HUDEP-2 (cell line): ENCODE measurements at regions not wholly inside any gene's neighbourhood (a gene's known extent, or its start where the extent isn't known, plus 50 kb on each side); places are given as distances from the start of the nearest gene placed in this dataset.
A peak's percentile ranks its signal among the peaks of the same experiment; 100 is the strongest.
"Not testable (repeated sequence)": the region's sequence is repeated elsewhere in the genome, so short reads cannot be mapped to it uniquely, and the experiment has no call there.

ENCODE experiments used
- DNase-seq, 76 experiments: peaks; one replicate each; lab custom pipeline; 2025; ENCODE audit not compliant: unreplicated experiment in 76 of 76; lab: John Stamatoyannopoulos, UW

GRCh38 chr12:28059668-28060067, 87.1 kb upstream of the PTHLH start:
- DNase-seq = no peak

GRCh38 chr12:28060871-28061270, 88.3 kb upstream of the PTHLH start:
- DNase-seq = no peak

- DNase-seq = no peak
These were observed 90.9 kb upstream of the PTHLH start for GRCh38 chr12:28063355-28063880.

GRCh38 chr12:28065374-28065773, 92.8 kb upstream of the PTHLH start:
- DNase-seq = no peak

DNA sequence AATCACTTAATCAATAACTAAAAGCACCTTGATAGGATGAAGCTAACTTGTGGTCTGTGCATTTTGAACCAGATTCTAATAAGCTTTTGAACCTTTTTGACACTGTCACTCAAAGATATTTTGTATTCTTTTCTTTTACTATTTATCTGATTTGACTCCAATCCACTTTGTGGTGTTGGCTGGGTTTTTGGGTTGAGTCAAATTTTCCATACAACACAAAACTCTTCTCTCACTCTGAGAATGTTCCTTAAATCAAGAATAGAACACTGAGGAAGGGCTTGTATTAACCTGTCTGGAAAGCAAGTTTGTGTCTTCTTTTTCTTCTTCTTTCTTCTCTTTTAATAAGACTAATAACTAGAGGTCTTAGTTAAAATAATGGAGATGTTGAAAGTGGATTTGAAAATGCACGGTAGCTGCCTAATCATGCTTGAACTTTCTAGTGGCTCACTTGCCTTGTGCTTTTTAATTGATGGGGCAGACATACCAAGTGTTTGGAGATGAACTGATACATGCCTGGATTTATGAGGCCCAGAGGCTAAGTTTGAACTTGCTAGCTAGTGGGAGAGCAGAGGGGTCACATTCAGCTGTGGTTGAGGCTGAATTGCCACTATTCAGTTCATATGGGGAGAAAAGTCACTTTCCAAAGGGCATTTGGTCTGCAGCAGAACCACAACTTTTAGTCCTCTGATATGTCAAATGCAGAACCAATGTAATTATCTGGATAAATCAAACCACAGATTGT, 93.5 kb upstream of the PTHLH start:
- peak in 10 of 76 experiments; percentile 2 to 36 (median 11) for DNase-seq

DNA sequence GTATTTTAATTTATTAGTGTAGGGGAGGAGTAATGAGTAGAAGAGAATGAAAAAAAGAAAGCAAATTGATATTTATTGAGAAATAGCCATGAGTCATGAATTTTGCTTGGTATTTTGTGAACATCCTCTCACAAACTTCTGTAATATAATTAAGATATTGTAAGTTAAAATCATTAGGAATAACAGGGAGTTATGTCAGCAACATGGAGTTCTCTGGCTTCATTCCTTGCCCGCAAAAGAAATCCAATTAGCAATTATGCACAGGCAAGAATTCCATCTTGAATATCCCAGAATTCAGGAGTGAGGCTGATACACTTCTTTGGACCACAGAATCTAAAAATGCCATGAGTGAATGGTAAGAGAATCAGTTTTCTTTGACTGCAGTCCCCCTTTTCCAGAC, 94.3 kb upstream of the PTHLH start:
- no peak for DNase-seq

GRCh38 chr12:28068467-28068866, 95.9 kb upstream of the PTHLH start:
- DNase-seq = no peak

DNA sequence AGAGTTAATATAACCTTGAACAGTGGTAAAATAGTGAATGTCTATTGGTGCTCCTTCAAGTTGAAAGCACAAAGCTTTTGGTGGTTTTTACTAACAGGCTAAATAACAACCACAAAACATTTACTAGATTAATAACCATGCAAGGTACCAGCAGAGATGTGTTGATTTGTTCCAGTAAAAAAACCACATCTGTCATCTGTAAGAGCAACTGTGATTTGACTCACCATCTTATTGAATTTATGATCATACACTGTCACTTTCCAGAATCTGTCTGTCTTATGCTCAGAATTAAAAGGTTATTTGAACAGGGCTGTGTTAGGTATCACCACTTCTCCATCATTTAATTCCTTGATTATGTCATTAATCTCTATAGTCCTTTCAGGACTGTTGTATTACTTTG, 107.0 kb upstream of the PTHLH start:
- no peak for DNase-seq

DNA sequence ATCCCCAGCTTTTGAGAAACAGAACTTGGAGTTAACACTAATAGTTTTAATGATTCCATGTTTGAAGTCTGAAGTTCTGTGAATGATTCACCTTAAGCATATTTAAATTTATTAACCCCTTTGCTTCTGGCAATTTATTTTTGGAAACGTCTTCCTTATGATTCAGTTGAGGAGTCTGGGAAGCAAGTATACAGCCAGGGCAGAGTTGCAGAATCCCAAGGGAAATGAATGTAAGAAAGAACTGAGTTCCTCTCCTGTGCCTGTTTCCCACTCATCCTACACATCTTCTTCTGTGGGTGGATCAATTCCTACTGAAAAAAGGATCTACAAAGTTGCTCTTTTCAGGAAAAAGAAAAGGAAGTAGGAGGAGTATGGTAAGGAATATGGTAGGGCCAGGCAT, 108.2 kb upstream of the CCDC91 start:
- DNase-seq = no peak

DNA sequence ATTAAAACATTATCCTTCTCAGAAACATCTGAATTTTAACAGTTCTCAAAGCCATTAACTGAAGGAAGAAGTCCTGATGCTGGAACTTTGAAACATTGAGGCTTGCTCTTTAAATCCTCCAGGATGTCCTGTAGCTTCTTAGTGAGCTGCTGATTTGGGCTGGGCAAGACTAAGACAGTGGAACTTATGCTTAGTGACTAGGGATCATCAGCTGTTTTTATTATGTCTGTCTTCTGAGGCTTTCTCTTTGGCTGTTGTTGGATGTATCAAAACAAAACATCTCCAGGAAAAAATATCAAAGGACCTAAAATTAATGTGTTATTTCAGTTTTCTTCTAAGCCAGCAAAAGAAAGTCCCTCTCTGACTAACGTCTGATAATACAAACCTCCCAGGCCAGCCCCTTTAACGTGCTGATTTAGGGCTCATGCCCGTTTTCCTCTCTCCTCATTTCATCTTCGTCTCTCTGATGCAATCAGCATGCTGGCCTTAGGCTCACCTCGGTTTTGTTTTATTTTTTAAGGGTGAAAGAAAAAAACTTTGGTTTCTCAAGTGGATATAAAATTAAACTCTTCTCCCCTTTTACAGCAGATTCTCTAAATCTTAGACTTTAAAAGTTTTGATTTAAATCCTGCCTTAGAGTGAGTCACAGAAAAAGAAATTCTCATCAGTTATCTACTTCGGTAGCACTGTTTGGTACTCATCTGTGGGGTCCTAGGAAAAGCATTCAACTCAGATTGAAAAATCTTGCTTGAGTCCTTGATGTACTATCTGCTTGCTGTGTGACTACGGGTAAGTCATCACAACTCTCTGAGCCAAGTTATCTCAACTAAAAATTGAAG, 106.2 kb upstream of the CCDC91 start:
- DNase-seq = no peak

GRCh38 chr12:28086521-28087155, 103.6 kb upstream of the CCDC91 start:
- DNase-seq = no peak

DNA sequence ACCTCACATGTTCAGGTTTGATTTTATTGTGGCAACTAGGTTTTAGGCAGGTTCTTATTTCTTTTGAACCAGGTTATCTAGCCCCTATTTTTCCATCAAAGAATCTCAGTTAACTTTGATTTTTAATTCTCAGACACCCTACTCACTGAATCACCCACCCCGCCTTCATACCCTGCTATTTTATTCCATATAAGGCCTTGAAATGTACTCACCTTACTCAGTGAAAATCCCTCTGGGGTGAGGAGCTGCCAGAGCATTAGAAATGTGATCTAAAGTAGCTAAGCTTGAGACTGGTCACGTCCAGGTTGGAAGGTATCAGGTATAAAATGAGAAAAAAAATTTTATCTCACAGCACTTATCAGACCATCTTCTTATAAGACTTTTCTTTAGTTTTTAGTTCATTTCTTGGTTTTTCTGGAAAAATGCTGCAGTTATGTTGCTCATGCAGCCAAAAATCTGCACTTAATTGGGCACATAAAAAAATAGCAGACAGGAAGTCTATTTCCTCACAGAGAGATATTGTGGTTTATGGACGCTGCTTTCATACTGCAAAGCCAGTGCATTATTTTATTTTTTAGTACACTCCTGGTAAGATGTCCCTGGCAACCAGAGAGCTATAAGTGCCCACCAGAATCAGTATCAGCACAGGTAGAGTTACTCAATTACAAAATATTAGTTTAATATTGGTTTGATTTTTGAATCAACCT, 101.5 kb upstream of the CCDC91 start:
- no peak for DNase-seq

GRCh38 chr12:28089338-28089737, 100.9 kb upstream of the CCDC91 start:
- no peak for DNase-seq

DNA sequence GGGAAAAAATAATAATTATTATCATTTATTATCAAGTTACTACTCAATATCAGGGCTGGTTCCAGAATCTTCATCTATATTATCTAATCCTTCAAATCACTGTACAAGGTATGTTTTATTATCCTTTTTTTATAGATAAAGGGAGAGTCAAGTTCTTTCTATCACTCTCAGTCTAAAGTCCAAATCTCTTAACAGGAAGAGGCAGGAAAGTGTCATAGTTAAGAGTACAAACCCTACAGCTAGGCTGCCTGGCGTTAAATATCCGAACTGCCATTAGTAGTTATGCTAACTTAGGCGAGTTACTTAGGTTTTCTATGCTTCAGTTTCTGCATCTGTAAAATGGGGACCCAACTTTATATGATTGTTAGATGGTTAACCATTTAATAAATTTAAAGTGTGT, 99.4 kb upstream of the CCDC91 start:
- DNase-seq = no peak

- DNase-seq = no peak
These were observed 97.9 kb upstream of the CCDC91 start for GRCh38 chr12:28092396-28092795.

DNA sequence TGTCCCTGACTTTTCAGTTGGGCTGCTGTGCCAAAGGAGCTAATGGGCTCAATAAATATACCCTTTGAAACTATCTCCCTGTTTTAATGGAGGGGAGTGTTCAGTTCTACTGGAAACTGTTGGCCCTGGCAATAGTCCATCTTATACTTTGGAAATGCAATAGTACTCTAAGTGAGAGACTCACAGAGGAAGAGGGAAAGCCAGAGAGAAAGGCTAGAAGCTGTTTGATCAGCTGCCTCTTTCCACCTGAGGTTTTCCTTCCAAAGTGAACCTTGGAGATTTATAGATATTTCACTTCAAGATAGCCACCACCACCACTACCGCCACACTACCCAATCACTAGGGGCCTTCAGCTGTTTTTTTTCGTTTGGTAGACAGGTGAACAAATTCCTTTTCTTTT, 93.6 kb upstream of the CCDC91 start:
- no peak for DNase-seq

DNA sequence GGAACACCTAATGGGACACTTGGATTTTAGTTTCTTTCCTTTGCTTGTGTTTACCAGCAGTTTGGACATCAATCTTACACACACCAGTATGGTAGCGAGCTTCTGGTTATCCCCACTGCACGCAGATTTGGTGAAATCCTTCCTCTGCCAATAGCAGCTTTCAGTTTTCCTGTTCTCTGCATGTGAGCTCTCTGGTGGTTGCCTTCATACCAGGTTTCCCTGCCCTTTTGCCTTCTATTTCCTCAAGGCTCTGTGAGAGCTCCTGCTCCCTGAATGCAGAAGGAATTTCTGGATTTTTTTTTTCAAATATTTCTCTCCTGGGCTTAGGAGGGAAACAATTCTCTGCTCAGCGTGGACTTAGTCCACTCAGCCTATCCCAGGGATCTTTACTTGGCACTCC, 93.0 kb upstream of the CCDC91 start:
- no peak for DNase-seq

DNA sequence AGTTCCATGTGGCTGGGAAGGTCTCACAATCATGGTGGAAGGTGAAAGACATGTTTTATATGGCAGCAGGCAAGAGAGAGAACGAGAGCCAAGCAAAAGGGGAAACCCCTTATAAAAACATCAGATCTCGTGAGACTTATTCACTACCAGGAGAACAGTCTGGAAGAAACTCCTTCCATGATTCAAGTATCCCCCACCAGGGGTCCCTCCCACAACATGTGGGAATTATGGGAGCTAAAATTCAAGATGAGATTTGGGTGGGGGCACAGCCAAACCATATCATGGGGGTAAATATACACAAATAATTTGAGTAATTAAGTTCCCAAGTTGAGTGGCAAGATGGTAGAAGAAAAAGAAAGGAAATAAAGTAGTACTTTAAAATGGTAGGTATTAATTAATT, 91.0 kb upstream of the CCDC91 start:
- not testable (repeated sequence) for DNase-seq

GRCh38 chr12:28099871-28100270, 90.4 kb upstream of the CCDC91 start:
- no peak for DNase-seq

DNA sequence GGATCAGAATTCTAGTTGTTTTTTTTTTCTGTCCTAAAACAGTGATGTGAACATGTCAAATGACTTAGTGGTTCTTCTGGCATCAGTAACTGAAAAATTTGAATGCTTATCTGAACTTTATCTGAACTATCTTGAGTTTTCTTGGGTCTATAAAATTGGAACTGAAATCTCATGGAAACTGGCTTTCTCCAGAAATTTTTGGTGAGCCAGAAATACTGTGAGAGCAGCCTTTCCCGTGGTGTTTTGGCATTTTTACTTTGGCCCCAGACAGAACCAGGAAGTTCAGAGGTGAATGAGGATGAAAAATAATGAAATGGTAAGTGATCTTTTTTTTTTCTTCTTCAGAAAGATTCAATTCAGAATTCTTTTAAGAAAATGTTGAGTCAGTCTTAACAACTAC, 89.5 kb upstream of the CCDC91 start:
- DNase-seq = no peak

DNA sequence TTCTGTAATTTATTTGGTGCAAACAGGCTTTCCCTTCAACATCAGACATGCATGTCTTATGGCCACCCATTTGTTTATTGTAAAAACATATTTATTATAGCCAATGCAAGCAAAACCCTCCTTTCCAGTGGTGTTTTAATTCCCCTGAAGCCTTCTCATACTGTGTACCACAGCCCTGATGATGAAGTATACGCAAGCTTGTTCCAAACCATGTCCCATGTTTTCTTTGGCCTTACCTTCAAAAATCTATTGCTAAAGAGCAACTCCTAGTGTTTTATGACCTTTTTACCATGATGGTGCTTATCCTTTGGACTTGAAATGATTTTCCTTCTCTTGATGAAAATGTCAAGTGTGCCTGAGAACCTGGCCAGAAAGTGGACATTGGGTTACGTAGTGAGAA, 85.9 kb upstream of the CCDC91 start:
- DNase-seq = no peak
